SJCRH30 (cell line): ENCODE measurements at regions not wholly inside any gene's neighbourhood (a gene's known extent, or its start where the extent isn't known, plus 50 kb on each side); places are given as distances from the start of the nearest gene placed in this dataset.

Experiments used
- DNase-seq, 2 experiments: peaks; one replicate each; pipeline ENCODE4 v3.0.0-alpha.2; 2015 to 2020
- H3K27ac ChIP-seq: fragments of 250-450 bp; sonication (Bioruptor Pico); 2 replicates; pipeline ENCODE4 v1.5.1; 2020; ENCODE audit warnings: mild to moderate bottlenecking, moderate library complexity
- H3K27me3 ChIP-seq: fragments of 250-450 bp; sonication (Bioruptor Pico); 2 replicates; pipeline ENCODE4 v1.5.1; 2020; ENCODE audit warnings: mild to moderate bottlenecking, moderate library complexity
- H3K36me3 ChIP-seq: fragments of 250-450 bp; sonication (Bioruptor Pico); 2 replicates; pipeline ENCODE4 v1.5.1; 2020; ENCODE audit warnings: mild to moderate bottlenecking, moderate library complexity
- H3K4me1 ChIP-seq: fragments of 250-450 bp; sonication (Bioruptor Pico); 2 replicates; pipeline ENCODE4 v1.5.1; 2020; ENCODE audit warnings: mild to moderate bottlenecking, moderate library complexity
- H3K4me3 ChIP-seq: fragments of 250-450 bp; sonication (Bioruptor Pico); 2 replicates; pipeline ENCODE4 v1.5.1; 2020; ENCODE audit warnings: mild to moderate bottlenecking, moderate library complexity
- H3K9me3 ChIP-seq: fragments of 250-450 bp; sonication (Bioruptor Pico); replicated peaks from 2 replicates; pipeline ENCODE4 v1.5.1; 2020; ENCODE audit warnings: mild to moderate bottlenecking, moderate library complexity

DNA sequence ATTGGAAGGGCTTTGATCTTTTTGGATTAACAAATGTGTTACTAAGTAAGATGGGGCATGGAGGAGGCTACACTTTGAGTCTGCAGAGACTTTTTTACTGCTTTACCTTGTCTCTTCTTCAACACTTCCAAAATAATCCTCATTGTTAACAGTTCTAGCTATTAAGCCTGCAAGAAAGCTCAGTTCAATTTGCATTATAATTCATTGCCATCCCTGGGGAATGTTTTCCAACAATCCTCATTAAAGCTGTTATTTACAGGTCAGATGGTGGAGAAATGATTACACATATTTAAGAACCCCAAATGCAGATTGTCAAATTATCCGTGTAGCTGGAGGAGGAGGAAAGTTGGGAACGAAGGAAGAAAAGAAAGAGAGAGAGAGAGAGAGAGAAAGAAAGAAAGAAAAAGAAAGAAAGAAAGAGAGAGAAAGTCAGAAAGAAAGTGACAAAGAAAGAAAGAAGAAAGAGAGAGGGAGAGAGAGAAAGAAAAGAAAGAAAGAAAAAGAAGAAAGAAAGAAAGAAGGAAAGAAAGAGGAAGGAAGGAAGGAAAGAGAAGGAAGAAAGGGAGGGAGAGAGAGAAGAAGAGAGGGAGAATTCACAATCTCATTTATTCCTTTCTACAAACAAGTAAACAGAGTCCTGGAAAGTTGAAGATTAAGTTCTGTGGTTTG lies 443.9 kb downstream of the INSC start:
- Histone ChIP-seq H3K36me3 (no peaks in the 10 kb centered on the region), H3K4me3 (no peak overlapping the region), H3K4me1 (no peaks in the 10 kb centered on the region), H3K27me3 (no peaks in the 10 kb centered on the region), H3K27ac (no peak overlapping the region), H3K9me3 (no peaks in the 10 kb centered on the region)
- DNase-seq, result no peak

- DNase-seq, result no peak
- Histone ChIP-seq H3K36me3 (no peaks in the 10 kb centered on the region), H3K4me1 (no peaks in the 10 kb centered on the region), H3K4me3 (no peak overlapping the region), H3K9me3 (no peaks in the 10 kb centered on the region), H3K27ac (no peak overlapping the region), H3K27me3 (no peaks in the 10 kb centered on the region)
These were observed 446.2 kb downstream of the INSC start for GRCh38 chr11:15560689-15561467.

DNA sequence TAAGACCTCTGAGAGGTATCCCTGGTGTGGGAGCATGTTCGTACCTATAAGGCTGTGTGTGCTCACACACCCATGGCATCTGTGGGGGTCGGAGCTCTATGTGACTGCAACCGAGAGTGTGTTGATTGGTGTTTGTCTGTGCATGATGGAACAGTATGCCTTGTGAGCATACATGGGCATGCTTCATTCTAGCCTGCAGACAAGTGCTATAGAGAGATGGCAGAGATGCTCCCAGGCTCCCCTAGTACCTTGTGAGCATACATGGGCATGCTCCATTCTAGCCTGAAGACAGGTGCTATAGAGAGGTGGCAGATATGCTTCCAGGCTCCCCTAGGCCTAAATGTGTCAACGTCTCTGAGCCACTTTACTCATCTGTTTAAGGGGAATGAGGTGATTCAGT lies 447.5 kb downstream of the INSC start:
- no peak overlapping the region for H3K27ac ChIP-seq
- no peak for DNase-seq
- H3K4me1 ChIP-seq, result no peaks in the 10 kb centered on the region
- no peak overlapping the region for H3K4me3 ChIP-seq
- H3K36me3 ChIP-seq, result no peaks in the 10 kb centered on the region
- no peaks in the 10 kb centered on the region for H3K9me3 ChIP-seq
- H3K27me3 ChIP-seq, result peaks cover 3% of the 10 kb centered on the region; the same call in 1 of the 2 replicates

GRCh38 chr11:15563054-15563453 lies 448.3 kb downstream of the INSC start:
- no peak overlapping the region for H3K27ac ChIP-seq
- no peak for DNase-seq
- no peaks in the 10 kb centered on the region for H3K4me1 ChIP-seq
- no peaks in the 10 kb centered on the region for H3K36me3 ChIP-seq
- H3K27me3 ChIP-seq, result peaks cover 3% of the 10 kb centered on the region; the same call in 1 of the 2 replicates
- H3K9me3 ChIP-seq, result no peaks in the 10 kb centered on the region
- no peak overlapping the region for H3K4me3 ChIP-seq

GRCh38 chr11:15565880-15566279 lies 451.2 kb downstream of the INSC start:
- no peak for DNase-seq
- H3K9me3 ChIP-seq, result no peaks in the 10 kb centered on the region
- no peaks in the 10 kb centered on the region for H3K4me1 ChIP-seq
- H3K27me3 ChIP-seq, result peaks cover 3% of the 10 kb centered on the region
- no peak overlapping the region for H3K4me3 ChIP-seq
- no peak overlapping the region for H3K27ac ChIP-seq
- no peaks in the 10 kb centered on the region for H3K36me3 ChIP-seq

DNA sequence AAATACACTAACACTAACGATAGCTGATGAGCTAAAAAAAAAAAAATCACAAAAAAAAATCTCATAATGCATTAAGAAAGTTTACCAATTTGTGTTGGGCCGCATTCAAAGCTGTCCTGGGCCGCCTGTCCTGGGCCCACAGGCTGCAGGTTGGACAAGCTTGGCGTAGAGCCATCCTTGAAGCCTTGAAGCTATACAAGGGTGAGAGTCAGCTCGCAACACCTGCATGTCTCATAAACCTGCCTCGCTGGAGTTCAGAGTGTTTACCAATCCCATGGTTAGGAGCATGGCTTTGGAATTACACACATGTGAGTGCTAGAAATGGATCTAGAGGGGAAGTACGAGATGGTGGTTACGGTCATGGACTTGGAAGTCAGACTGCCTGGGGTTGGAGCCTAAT lies 453.7 kb downstream of the INSC start:
- Histone ChIP-seq H3K27ac (no peak overlapping the region), H3K4me1 (no peaks in the 10 kb centered on the region), H3K36me3 (no peaks in the 10 kb centered on the region), H3K27me3 (peaks cover 3% of the 10 kb centered on the region), H3K9me3 (no peaks in the 10 kb centered on the region), H3K4me3 (no peak overlapping the region)
- DNase-seq, result no peak

DNA sequence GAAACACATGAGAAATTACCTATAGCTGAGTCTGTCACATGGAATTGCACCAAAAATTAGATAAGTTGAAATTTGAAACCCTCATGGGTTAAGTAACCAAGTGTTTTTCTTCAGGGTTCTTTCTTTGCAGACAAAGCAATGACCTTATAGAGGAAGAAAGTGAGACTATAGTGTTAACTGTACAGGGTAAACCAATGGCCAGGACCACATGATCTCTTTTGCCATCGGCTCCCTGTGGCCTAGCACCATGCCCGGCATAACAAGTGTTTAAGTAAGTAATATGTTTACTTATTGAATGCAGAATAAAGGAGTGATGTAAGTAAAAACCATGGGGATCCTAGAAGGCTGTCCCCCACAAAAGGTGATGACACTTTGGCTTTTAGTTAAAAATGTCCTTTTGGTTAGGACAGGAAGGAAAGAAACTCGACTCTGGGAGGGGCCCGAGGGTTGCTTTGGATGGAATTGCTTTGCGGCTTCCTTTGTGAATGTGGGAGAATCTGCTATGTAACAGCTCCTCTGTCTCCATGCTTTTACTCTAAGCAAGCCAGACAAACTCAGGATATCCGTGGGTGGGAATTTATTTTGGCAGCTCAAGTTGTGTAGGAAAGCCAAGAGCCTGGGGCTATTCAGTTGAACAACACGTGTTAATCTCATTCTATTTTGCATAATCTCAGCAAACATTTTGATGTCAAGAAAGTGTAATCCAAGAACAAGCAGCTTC lies 454.7 kb downstream of the INSC start:
- no peak for DNase-seq
- no peak overlapping the region for H3K27ac ChIP-seq
- no peaks in the 10 kb centered on the region for H3K9me3 ChIP-seq
- H3K4me3 ChIP-seq, result no peak overlapping the region
- H3K4me1 ChIP-seq, result no peaks in the 10 kb centered on the region
- H3K27me3 ChIP-seq, result peaks cover 7% of the 10 kb centered on the region
- no peaks in the 10 kb centered on the region for H3K36me3 ChIP-seq

DNA sequence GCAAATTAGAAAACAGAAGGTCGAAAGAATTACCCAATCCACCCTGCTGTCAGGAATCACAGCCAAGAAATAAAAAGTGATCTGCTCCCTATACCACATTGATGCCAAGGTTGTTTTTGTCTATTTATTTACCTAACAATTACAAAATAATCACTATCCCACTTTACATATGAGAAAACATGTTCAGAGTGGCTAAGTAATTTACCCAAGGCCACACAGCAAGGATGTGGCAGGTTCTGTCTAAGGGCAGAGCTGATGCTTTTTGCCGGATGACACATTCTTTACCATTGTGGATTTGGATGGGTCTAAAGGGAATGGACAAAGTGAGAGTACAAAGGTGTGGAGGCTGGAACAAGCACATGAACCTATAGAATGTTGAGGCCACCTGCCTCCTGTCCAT lies 460.7 kb downstream of the INSC start:
- Histone ChIP-seq H3K4me3 (no peak overlapping the region), H3K36me3 (no peaks in the 10 kb centered on the region), H3K4me1 (no peaks in the 10 kb centered on the region), H3K27me3 (peaks cover 4% of the 10 kb centered on the region), H3K27ac (no peak overlapping the region), H3K9me3 (no peaks in the 10 kb centered on the region)
- no peak for DNase-seq

- H3K36me3 ChIP-seq, result no peaks in the 10 kb centered on the region
- no peak overlapping the region for H3K4me3 ChIP-seq
- H3K27ac ChIP-seq, result no peak overlapping the region
- no peak for DNase-seq
- H3K9me3 ChIP-seq, result no peaks in the 10 kb centered on the region
- peaks cover 4% of the 10 kb centered on the region; the same call in 1 of the 2 replicates for H3K27me3 ChIP-seq
- no peaks in the 10 kb centered on the region for H3K4me1 ChIP-seq
These were observed 462.0 kb downstream of the INSC start for GRCh38 chr11:15576769-15577168.

- H3K9me3 ChIP-seq, result no peaks in the 10 kb centered on the region
- no peak overlapping the region for H3K27ac ChIP-seq
- DNase-seq, result no peak
- H3K36me3 ChIP-seq, result no peaks in the 10 kb centered on the region
- H3K4me3 ChIP-seq, result no peak overlapping the region
- no peaks in the 10 kb centered on the region for H3K4me1 ChIP-seq
- H3K27me3 ChIP-seq, result peaks cover 4% of the 10 kb centered on the region; the same call in 1 of the 2 replicates
These were observed 462.8 kb downstream of the INSC start for GRCh38 chr11:15577519-15577918.

GRCh38 chr11:15579287-15580001 lies 464.7 kb downstream of the INSC start:
- Histone ChIP-seq H3K27me3 (no peaks in the 10 kb centered on the region; the same call in 1 of the 2 replicates), H3K4me1 (no peaks in the 10 kb centered on the region)

DNA sequence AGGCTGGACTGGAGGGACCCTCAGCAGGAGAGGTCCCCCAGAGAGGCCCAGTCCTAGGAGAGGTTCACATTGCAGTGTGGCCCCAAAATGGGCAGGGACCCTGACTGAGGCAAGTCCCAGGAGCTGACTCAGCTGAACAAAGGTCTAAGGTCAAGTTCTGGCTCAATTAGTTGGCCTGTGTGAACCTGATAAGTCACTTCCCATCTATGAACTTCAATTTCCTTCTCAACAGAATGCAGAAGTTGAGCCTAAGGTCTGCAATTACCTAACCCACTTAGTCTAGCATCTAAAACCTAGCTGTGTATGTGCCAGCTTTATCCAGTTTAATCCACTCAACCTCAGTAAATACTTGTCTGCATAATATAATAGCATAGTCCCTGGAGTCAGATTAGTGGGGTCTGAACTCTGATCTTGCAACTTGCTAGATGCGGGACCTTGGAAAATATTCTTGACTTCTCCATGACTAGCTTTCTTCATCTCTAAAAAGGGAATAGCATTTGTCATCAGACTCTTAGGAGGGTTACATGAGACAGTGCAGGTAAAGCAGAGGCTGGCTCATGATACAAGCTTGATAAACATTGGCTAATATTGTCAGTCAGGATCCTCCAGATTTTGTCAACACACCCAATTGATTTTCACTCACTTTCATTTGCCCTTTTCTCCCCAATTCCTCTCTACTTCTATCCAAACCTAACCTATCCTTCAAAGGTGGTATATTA lies 465.5 kb downstream of the INSC start:
- no peaks in the 10 kb centered on the region for H3K4me1 ChIP-seq
- no peak for DNase-seq
- no peaks in the 10 kb centered on the region for H3K36me3 ChIP-seq
- H3K4me3 ChIP-seq, result no peak overlapping the region
- no peaks in the 10 kb centered on the region for H3K9me3 ChIP-seq
- H3K27ac ChIP-seq, result no peak overlapping the region
- H3K27me3 ChIP-seq, result no peaks in the 10 kb centered on the region; the same call in 1 of the 2 replicates

More at GRCh38 chr11:15579287-15580001, 464.7 kb downstream of the INSC start:
- H3K36me3 ChIP-seq, result no peaks in the 10 kb centered on the region
- H3K4me3 ChIP-seq, result no peak overlapping the region
- DNase-seq, result no peak
- H3K9me3 ChIP-seq, result no peaks in the 10 kb centered on the region
- H3K27ac ChIP-seq, result no peak overlapping the region

- no peak overlapping the region for H3K27ac ChIP-seq
- no peaks in the 10 kb centered on the region for H3K4me1 ChIP-seq
- no peak overlapping the region for H3K4me3 ChIP-seq
- H3K27me3 ChIP-seq, result no peaks in the 10 kb centered on the region; the same call in 1 of the 2 replicates
- H3K36me3 ChIP-seq, result no peaks in the 10 kb centered on the region
- no peaks in the 10 kb centered on the region for H3K9me3 ChIP-seq
- DNase-seq, result no peak
These were observed 466.0 kb downstream of the INSC start for GRCh38 chr11:15580775-15581095.

GRCh38 chr11:15584158-15584557 lies 469.4 kb downstream of the INSC start:
- Histone ChIP-seq H3K27ac (no peak overlapping the region), H3K27me3 (no peaks in the 10 kb centered on the region), H3K4me3 (no peak overlapping the region)

More at GRCh38 chr11:15584158-15584557, 469.4 kb downstream of the INSC start:
- Histone ChIP-seq H3K9me3 (no peaks in the 10 kb centered on the region), H3K36me3 (no peaks in the 10 kb centered on the region), H3K4me1 (no peaks in the 10 kb centered on the region)
- no peak for DNase-seq
